ENCODE measurements at regions not wholly inside any gene's neighbourhood (a gene's known extent, or its start where the extent isn't known, plus 50 kb on each side); places are given as distances from the start of the nearest gene placed in this dataset.

GRCh38 chr3:18968120-18968519, 180.2 kb upstream of the KCNH8 start:
- Histone ChIP-seq H4K8ac (ENCODE audit: low read depth in 2 of 2, low read length in 2 of 2) (no peak overlapping the region), H4K91ac (ENCODE audit: insufficient read depth, low read depth, low read length) (no peak overlapping the region), H3K9me3 (ENCODE audit: control insufficient read depth, insufficient read depth, low read length) (peaks cover 10% of the 10 kb centered on the region), H2BK120ac (ENCODE audit: low read depth, low read length) (no peak overlapping the region), H3K4me1 (ENCODE audit: control insufficient read depth, insufficient read depth, low read length) (no peaks in the 10 kb centered on the region), H3K4me2 (ENCODE audit: low read depth, low read length) (no peak overlapping the region), H3K23ac (ENCODE audit: low read depth, low read length) (no peak overlapping the region), H3K18ac (ENCODE audit: low read depth, low read length) (no peak overlapping the region), H3K79me1 (ENCODE audit: low read depth in 1 of 2, low read length in 2 of 2) (no peaks in the 10 kb centered on the region), H2AK5ac (ENCODE audit: low read depth, low read length) (no peak overlapping the region), H3K27me3 (ENCODE audit: control insufficient read depth, insufficient read depth, low read length) (no peaks in the 10 kb centered on the region), H4K5ac (ENCODE audit: low read depth, low read length) (no peak overlapping the region), H3K36me3 (ENCODE audit: control insufficient read depth, insufficient read depth, low read length) (no peaks in the 10 kb centered on the region), H3K9ac (ENCODE audit: low read depth, low read length) (no peak overlapping the region), H2BK20ac (ENCODE audit: low read depth, low read length) (no peak overlapping the region), H2AFZ (replicated peaks; ENCODE audit: low read length, poor library complexity) (no peak overlapping the region), H3K56ac (ENCODE audit: extremely low read depth, insufficient read depth, low read length) (no peak overlapping the region), H2AK9ac (replicated peaks; ENCODE audit: low read depth, low read length, poor library complexity) (no peak overlapping the region), H3K4ac (ENCODE audit: low read depth, low read length) (no peak overlapping the region), H2BK5ac (ENCODE audit: low read depth, low read length, poor library complexity, severe bottlenecking) (no peak overlapping the region), H3K9me1 (ENCODE audit: insufficient read depth, low read length) (no peaks in the 10 kb centered on the region), H3K14ac (replicated peaks; ENCODE audit: low read depth, low read length) (no peak overlapping the region), H4K20me1 (ENCODE audit: insufficient read depth, low read length) (no peaks in the 10 kb centered on the region), H3K4me3 (ENCODE audit: insufficient read depth, low read depth, low read length) (no peak overlapping the region), H2BK15ac (ENCODE audit: low read depth, low read length) (no peak overlapping the region), H3K27ac (ENCODE audit: insufficient read depth, low read length) (no peak overlapping the region)
- DNase-seq (no peak), ATAC-seq (ENCODE audit: low read depth) (no peak)
- TF ChIP-seq, protein P1, sequence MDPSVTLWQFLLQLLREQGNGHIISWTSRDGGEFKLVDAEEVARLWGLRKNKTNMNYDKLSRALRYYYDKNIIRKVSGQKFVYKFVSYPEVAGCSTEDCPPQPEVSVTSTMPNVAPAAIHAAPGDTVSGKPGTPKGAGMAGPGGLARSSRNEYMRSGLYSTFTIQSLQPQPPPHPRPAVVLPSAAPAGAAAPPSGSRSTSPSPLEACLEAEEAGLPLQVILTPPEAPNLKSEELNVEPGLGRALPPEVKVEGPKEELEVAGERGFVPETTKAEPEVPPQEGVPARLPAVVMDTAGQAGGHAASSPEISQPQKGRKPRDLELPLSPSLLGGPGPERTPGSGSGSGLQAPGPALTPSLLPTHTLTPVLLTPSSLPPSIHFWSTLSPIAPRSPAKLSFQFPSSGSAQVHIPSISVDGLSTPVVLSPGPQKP (IDR thresholded peaks at IDR 0.05; ENCODE audit: borderline replicate concordance, low read depth, low read length): no peak
- no peak for TF ChIP-seq MAFK (IDR thresholded peaks at IDR 0.05; ENCODE audit: low read depth, low read length)
- no peak for TF ChIP-seq MAZ (IDR thresholded peaks at IDR 0.05; ENCODE audit: borderline replicate concordance, low read depth, low read length)
- TF ChIP-seq CTCF (conservative IDR thresholded peaks at IDR 0.05; ENCODE audit: low read depth, low read length): no peak
- TF ChIP-seq SMC3 (IDR thresholded peaks at IDR 0.05; ENCODE audit: low read depth, low read length): no peak
- TF ChIP-seq, protein P2, sequence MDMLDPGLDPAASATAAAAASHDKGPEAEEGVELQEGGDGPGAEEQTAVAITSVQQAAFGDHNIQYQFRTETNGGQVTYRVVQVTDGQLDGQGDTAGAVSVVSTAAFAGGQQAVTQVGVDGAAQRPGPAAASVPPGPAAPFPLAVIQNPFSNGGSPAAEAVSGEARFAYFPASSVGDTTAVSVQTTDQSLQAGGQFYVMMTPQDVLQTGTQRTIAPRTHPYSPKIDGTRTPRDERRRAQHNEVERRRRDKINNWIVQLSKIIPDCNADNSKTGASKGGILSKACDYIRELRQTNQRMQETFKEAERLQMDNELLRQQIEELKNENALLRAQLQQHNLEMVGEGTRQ (IDR thresholded peaks at IDR 0.05; ENCODE audit: low read depth, low read length): no peak
- no peak for TF ChIP-seq CHD1 (IDR thresholded peaks at IDR 0.05; ENCODE audit: low read depth, low read length)
- no peak for TF ChIP-seq FOS (IDR thresholded peaks at IDR 0.05; ENCODE audit: low read depth, low read length)
- TF ChIP-seq NFE2L2 (IDR thresholded peaks at IDR 0.05; ENCODE audit: low read depth, low read length): no peak
- TF ChIP-seq CEBPB (IDR thresholded peaks at IDR 0.05; ENCODE audit: low read depth, low read length): no peak
- intact Hi-C loops (cut with micrococcal nuclease): no loop called here
- CTCF ChIA-PET: no interaction called here
- dilution Hi-C loops (cut with HindIII; ENCODE audit: low sequenced_read_pairs, unreplicated experiment): no loop called here
- BruUV-seq (replicated peaks): no TSS peak
- POLR2A ChIA-PET (ENCODE audit: unreplicated experiment): no interaction called here
- in situ Hi-C loops (cut with MboI; ENCODE audit: low sequenced_read_pairs): no loop called here
- 21% methylated on average over 2 of the region's 3 CpGs; no CpG with 5 or more reads in 1 of the 2 experiments for WGBS, 2 experiments (ENCODE audit: extremely low coverage in 2 of 2, insufficient read length in 1 of 2)
